ENCODE measurements at regions not wholly inside any gene's neighbourhood (a gene's known extent, or its start where the extent isn't known, plus 50 kb on each side); places are given as distances from the start of the nearest gene placed in this dataset.
"Not testable (repeated sequence)": the region's sequence is repeated elsewhere in the genome, so short reads cannot be mapped to it uniquely, and the experiment has no call there.

GRCh38 chr1:184821658-184822057 is 67.0 kb upstream of the EDEM3 start:
- H3K4me3 ChIP-seq (replicated peaks; ENCODE audit: low read depth, low read length) = no peak overlapping the region
- DNase-seq (ENCODE audit: low read depth) = no peak
- TF ChIP-seq, protein P1, sequence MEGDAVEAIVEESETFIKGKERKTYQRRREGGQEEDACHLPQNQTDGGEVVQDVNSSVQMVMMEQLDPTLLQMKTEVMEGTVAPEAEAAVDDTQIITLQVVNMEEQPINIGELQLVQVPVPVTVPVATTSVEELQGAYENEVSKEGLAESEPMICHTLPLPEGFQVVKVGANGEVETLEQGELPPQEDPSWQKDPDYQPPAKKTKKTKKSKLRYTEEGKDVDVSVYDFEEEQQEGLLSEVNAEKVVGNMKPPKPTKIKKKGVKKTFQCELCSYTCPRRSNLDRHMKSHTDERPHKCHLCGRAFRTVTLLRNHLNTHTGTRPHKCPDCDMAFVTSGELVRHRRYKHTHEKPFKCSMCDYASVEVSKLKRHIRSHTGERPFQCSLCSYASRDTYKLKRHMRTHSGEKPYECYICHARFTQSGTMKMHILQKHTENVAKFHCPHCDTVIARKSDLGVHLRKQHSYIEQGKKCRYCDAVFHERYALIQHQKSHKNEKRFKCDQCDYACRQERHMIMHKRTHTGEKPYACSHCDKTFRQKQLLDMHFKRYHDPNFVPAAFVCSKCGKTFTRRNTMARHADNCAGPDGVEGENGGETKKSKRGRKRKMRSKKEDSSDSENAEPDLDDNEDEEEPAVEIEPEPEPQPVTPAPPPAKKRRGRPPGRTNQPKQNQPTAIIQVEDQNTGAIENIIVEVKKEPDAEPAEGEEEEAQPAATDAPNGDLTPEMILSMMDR (IDR thresholded peaks at IDR 0.05; ENCODE audit: low read length, missing control alignments) = no peak

DNA sequence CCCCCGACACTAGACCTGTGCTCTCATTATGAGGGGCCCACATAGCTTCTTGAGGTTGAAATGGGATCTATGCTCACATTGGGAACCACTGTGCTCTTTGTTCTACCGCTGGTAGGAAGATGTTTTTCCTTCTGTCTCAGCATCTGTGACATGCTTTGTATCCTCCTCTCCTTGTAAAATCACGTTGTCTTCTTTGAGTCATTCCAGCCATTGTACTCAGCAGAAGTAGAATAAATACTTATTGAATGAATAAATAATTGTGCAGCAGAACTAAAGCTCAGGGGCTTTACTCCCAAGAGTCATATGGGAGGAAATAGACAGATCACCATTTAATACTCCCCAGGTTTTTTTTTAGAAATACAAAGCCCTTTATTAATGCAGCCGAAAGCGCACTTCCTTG is 66.3 kb upstream of the EDEM3 start:
- no peak overlapping the region for H3K4me3 ChIP-seq (replicated peaks; ENCODE audit: low read depth, low read length)
- TF ChIP-seq, protein P1 (IDR thresholded peaks at IDR 0.05; ENCODE audit: low read length, missing control alignments) = no peak
- no peak for DNase-seq (ENCODE audit: low read depth)

GRCh38 chr1:184820218-184820750 is 65.6 kb upstream of the EDEM3 start:
- TF ChIP-seq, protein P1 (IDR thresholded peaks at IDR 0.05; ENCODE audit: low read length, missing control alignments) = no peak
- no peak overlapping the region for H3K4me3 ChIP-seq (replicated peaks; ENCODE audit: low read depth, low read length)
- no peak for DNase-seq (ENCODE audit: low read depth)

GRCh38 chr1:184818646-184819045 is 64.0 kb upstream of the EDEM3 start:
- H3K4me3 ChIP-seq (replicated peaks; ENCODE audit: low read depth, low read length) = no peak overlapping the region
- no peak for DNase-seq (ENCODE audit: low read depth)
- TF ChIP-seq, protein P1 (IDR thresholded peaks at IDR 0.05; ENCODE audit: low read length, missing control alignments) = no peak

DNA sequence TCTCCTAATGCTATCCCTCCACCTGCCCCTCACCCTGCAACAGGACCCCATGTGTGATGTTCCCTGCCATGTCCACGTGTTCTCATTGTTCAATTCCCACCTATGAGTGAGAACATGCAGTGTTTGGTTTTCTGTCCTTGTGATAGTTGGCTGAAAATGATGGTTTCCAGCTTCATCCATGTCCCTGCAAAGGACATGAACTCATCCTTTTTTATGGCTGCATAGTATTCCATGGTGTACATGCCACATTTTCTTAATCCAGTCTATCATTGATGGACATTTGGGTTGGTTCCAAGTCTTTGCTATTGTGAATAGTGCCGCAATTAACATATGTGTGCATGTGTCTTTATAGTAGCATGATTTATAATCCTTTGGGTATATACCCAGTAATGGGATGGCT is 62.3 kb upstream of the EDEM3 start:
- DNase-seq (ENCODE audit: low read depth); H3K4me3 ChIP-seq (replicated peaks; ENCODE audit: low read depth, low read length): not testable (repeated sequence)

DNA sequence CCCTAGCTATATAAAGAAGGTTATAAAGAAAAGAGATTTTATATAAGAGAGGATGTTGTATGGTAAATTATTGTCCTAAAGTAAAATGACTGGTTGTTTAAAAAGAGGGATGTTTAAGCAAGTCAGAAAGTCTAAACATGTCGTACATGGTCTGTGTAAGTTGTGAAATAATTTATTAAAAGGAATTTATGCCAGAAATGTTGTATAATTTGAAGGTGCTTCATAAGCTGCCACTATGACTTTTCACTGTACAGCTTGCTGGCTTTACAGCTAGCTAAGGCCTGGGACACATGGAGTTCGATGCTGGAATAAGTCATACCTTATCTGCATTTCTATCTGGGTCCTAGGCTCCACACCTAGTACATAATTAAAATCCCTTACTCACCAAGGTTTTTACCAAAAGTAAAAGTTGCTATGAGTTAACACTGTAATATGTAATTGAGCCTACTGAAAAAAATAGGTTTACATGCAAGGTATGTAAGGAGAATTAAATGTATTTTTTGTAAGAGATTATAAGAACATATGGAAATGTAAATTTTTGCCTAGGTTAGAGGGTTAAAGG is 59.0 kb upstream of the EDEM3 start:
- DNase-seq (ENCODE audit: low read depth) = no peak
- TF ChIP-seq, protein P1 (IDR thresholded peaks at IDR 0.05; ENCODE audit: low read length, missing control alignments) = no peak
- no peak overlapping the region for H3K4me3 ChIP-seq (replicated peaks; ENCODE audit: low read depth, low read length)

GRCh38 chr1:184811439-184812111 is 56.9 kb upstream of the EDEM3 start:
- DNase-seq (ENCODE audit: low read depth) = no peak
- TF ChIP-seq, protein P1 (IDR thresholded peaks at IDR 0.05; ENCODE audit: low read length, missing control alignments) = no peak
- no peak overlapping the region for H3K4me3 ChIP-seq (replicated peaks; ENCODE audit: low read depth, low read length)

All from fibroblast of pulmonary artery (primary cell).